B cell (primary cell): ENCODE measurements at regions not wholly inside any gene's neighbourhood (a gene's known extent, or its start where the extent isn't known, plus 50 kb on each side); places are given as distances from the start of the nearest gene placed in this dataset.

Experiments used
- ATAC-seq: fragments of 200-7000 bp; cut with Tn5 transposase; one replicate; pipeline ENCODE4 v1.10.0; 2021; ENCODE audit warnings: low read depth, mild to moderate bottlenecking, moderate number of reproducible peaks, moderate library complexity
- CTCF ChIA-PET: fragments of 350-600 bp; sonication (Branson Sonifier 250); formaldehyde crosslinking; loops from one replicate; lab custom pipeline; 2021; ENCODE audit warnings: antibody characterized with exemption, inconsistent platforms; lab: Charles Lee
- POLR2A ChIA-PET: fragments of 350-600 bp; sonication (Branson Sonifier 250); formaldehyde crosslinking; loops from one replicate; lab custom pipeline; 2021; ENCODE audit warnings: antibody characterized with exemption; lab: Charles Lee
- DNase-seq: peaks from one replicate; pipeline ENCODE4 v3.0.0; 2013
- H2AFZ ChIP-seq: 2 replicates; pipeline ENCODE4 v1.6.1; 2012; ENCODE audit warnings: mild to moderate bottlenecking, low read depth, low read length; ENCODE audit not compliant: insufficient read depth, poor library complexity, severe bottlenecking
- H3K27ac ChIP-seq, 2 donors: 1 replicate in 1 of 2; 2 replicates in 1 of 2; pipeline ENCODE4 v1.5.1; 2012 to 2013; ENCODE audit warnings: low read length in 2 of 2, mild to moderate bottlenecking in 2 of 2, moderate library complexity in 1 of 2
- H3K27me3 ChIP-seq, 4 experiments: fragments of 200-600 bp in 1 of 4; sonication (generic) in 1 of 4; replicated peaks in 1 of 4; 1 replicate in 2 of 4; 2 replicates in 2 of 4; pipeline versions ENCODE4 v1.6.1 to v1.7.0; 2013 to 2016; ENCODE audit warnings: low read length in 3 of 4, mild to moderate bottlenecking in 2 of 4, mixed read lengths in 1 of 4, moderate library complexity in 1 of 4; ENCODE audit not compliant: insufficient read depth in 4 of 4, control insufficient read depth in 3 of 4; ENCODE audit errors: control extremely low read depth in 1 of 4
- H3K36me3 ChIP-seq, 2 experiments: replicated peaks in 1 of 2; 1 replicate in 1 of 2; 2 replicates in 1 of 2; pipeline versions ENCODE4 v1.6.1 to v1.7.1; 2013; ENCODE audit warnings: low read length in 1 of 2; ENCODE audit not compliant: insufficient read depth in 2 of 2, control insufficient read depth in 1 of 2; ENCODE audit errors: control extremely low read depth in 1 of 2, extremely low read depth in 1 of 2
- H3K4me1 ChIP-seq, 2 donors: fragments of 200-600 bp in 1 of 2; sonication (generic) in 1 of 2; 1 replicate in 1 of 2; 2 replicates in 1 of 2; pipeline versions ENCODE4 v1.5.1 to v1.6.1; 2013 to 2017; ENCODE audit warnings: low read length in 2 of 2; ENCODE audit not compliant: control insufficient read depth in 2 of 2, insufficient read depth in 2 of 2
- H3K4me2 ChIP-seq: replicated peaks from 2 replicates; pipeline ENCODE3; 2012; ENCODE audit warnings: mild to moderate bottlenecking, low read depth, low read length; ENCODE audit not compliant: poor library complexity, severe bottlenecking
- H3K4me3 ChIP-seq, 5 experiments: fragments of 200-600 bp in 1 of 5; sonication (generic) in 1 of 5; 1 replicate in 3 of 5; 2 replicates in 2 of 5; pipeline versions ENCODE4 v1.5.1 to v1.7.0; 2011 to 2016; ENCODE audit warnings: low read length in 4 of 5, mild to moderate bottlenecking in 4 of 5, low read depth in 2 of 5, control low read depth in 1 of 5, moderate library complexity in 1 of 5; ENCODE audit not compliant: insufficient read depth in 1 of 5; ENCODE audit errors: control extremely low read depth in 1 of 5, extremely low read depth in 1 of 5
- H3K79me2 ChIP-seq: fragments of 200-600 bp; sonication (generic); one replicate; pipeline ENCODE4 v1.6.0; 2016; ENCODE audit warnings: low read length; ENCODE audit not compliant: control insufficient read depth, insufficient read depth
- H3K9ac ChIP-seq: fragments of 200-600 bp; sonication (generic); 2 replicates; pipeline ENCODE4 v1.6.1; 2017; ENCODE audit warnings: mild to moderate bottlenecking, low read length, moderate library complexity
- H3K9me3 ChIP-seq, 3 donors: one replicate each; pipeline versions ENCODE4 v1.6.1 to v1.7.1; 2013; ENCODE audit warnings: low read length in 2 of 3; ENCODE audit not compliant: control insufficient read depth in 2 of 3, insufficient read depth in 1 of 3; ENCODE audit errors: control extremely low read depth in 1 of 3
- H4K20me1 ChIP-seq: 2 replicates; pipeline ENCODE4 v1.6.0; 2012; ENCODE audit warnings: mild to moderate bottlenecking, low read length; ENCODE audit not compliant: insufficient read depth, control insufficient read depth, poor library complexity, severe bottlenecking
- H3K27ac Mint-ChIP-seq: one replicate; pipeline ENCODE4 v1.8.0; 2021; ENCODE audit warnings: mixed read lengths
- H3K27me3 Mint-ChIP-seq: one replicate; pipeline ENCODE4 v1.8.0; 2021; ENCODE audit warnings: mixed read lengths
- H3K4me1 Mint-ChIP-seq: one replicate; pipeline ENCODE4 v1.8.0; 2021; ENCODE audit warnings: mixed read lengths
- H3K4me3 Mint-ChIP-seq: one replicate; pipeline ENCODE4 v1.8.0; 2021; ENCODE audit warnings: mixed read lengths
- H3K9me3 Mint-ChIP-seq: one replicate; pipeline ENCODE4 v1.8.0; 2022; ENCODE audit warnings: mixed read lengths; ENCODE audit not compliant: insufficient read depth
- EZH2 ChIP-seq: IDR thresholded peaks from 2 replicates; pipeline ENCODE4 v1.6.1; 2012; ENCODE audit warnings: borderline replicate concordance, low read depth, mild to moderate bottlenecking, moderate library complexity, low read length; ENCODE audit not compliant: insufficient read depth, poor library complexity, severe bottlenecking
- WGBS: methylation state at CpG from one replicate; pipeline ENCODE4 v1.1.5; 2013; ENCODE audit warnings: missing lambda C conversion rate; ENCODE audit not compliant: insufficient coverage; 5-methylcytosine and 5-hydroxymethylcytosine counted together
- intact Hi-C: fragments of 100-400 bp; cut with micrococcal nuclease; formaldehyde crosslinking; loops from one replicate; pipeline ENCODE4 v1.10.0; 2022
- TF ChIP-seq, protein P1 (sequence below): fragments of 200-600 bp; IDR thresholded peaks from one replicate; pipeline ENCODE4 v1.8.0; 2022; ENCODE audit warnings: antibody characterized with exemption, mild to moderate bottlenecking

DNA sequence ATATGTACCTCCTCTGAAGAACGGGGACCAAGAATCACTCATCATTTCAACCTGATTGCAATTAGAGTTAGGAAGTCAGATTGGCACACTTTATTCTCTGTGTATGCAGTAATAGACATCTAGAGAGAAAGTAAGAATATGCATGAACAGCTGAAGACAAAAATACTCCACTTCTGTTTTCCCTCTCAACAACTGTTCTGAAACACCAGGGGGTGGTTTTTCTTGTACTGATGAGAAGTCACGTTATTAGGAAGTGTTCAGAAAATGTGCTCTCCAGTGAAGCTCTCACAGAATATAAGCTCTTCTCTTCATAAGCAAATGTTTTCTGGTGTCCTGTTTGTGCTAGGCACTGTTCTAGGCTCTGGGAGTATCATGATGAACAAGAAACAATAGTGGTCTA, 531.7 kb upstream of the C9orf72 start:
- Histone ChIP-seq H3K79me2 (no peaks in the 10 kb centered on the region), H3K9me3 (no peaks in the 10 kb centered on the region), H3K4me2 (no peak overlapping the region), H4K20me1 (no peaks in the 10 kb centered on the region), H3K36me3 (no peaks in the 10 kb centered on the region), H3K4me3 (no peak overlapping the region), H3K27ac (no peak overlapping the region), H2AFZ (no peak overlapping the region), H3K27me3 (no peaks in the 10 kb centered on the region), H3K9ac (no peak overlapping the region), H3K4me1 (no peaks in the 10 kb centered on the region)
- ATAC-seq (no peak), DNase-seq (no peak)
- H3K27me3 Mint-ChIP-seq: no peaks in the 10 kb centered on the region
- H3K9me3 Mint-ChIP-seq: peaks cover 7% of the 10 kb centered on the region
- H3K27ac Mint-ChIP-seq: no peak overlapping the region
- no peak for TF ChIP-seq EZH2
- TF ChIP-seq, protein P1, sequence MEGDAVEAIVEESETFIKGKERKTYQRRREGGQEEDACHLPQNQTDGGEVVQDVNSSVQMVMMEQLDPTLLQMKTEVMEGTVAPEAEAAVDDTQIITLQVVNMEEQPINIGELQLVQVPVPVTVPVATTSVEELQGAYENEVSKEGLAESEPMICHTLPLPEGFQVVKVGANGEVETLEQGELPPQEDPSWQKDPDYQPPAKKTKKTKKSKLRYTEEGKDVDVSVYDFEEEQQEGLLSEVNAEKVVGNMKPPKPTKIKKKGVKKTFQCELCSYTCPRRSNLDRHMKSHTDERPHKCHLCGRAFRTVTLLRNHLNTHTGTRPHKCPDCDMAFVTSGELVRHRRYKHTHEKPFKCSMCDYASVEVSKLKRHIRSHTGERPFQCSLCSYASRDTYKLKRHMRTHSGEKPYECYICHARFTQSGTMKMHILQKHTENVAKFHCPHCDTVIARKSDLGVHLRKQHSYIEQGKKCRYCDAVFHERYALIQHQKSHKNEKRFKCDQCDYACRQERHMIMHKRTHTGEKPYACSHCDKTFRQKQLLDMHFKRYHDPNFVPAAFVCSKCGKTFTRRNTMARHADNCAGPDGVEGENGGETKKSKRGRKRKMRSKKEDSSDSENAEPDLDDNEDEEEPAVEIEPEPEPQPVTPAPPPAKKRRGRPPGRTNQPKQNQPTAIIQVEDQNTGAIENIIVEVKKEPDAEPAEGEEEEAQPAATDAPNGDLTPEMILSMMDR: no peak
- CTCF ChIA-PET: no interaction called here
- WGBS: no CpG with 5 or more reads among the region's 2 CpGs
- H3K4me3 Mint-ChIP-seq: no peak overlapping the region
- POLR2A ChIA-PET: no interaction called here
- intact Hi-C loops: no loop called here
- H3K4me1 Mint-ChIP-seq: no peaks in the 10 kb centered on the region

GRCh38 chr9:28120184-28120583, 546.9 kb upstream of the C9orf72 start:
- no peak for TF ChIP-seq EZH2
- TF ChIP-seq, protein P1: no peak
- H3K4me3 Mint-ChIP-seq: no peak overlapping the region
- H3K27me3 Mint-ChIP-seq: no peaks in the 10 kb centered on the region
- H3K4me1 ChIP-seq: no peaks in the 10 kb centered on the region
- no peak overlapping the region for H3K27ac ChIP-seq
- no peaks in the 10 kb centered on the region for H3K27me3 ChIP-seq
- no peak overlapping the region for H3K4me3 ChIP-seq
- ChIA-PET POLR2A (no interaction called here), CTCF (no interaction called here)
- H3K79me2 ChIP-seq: no peaks in the 10 kb centered on the region
- no peaks in the 10 kb centered on the region for H3K9me3 ChIP-seq
- H3K9me3 Mint-ChIP-seq: no peaks in the 10 kb centered on the region
- no peaks in the 10 kb centered on the region for H4K20me1 ChIP-seq
- H3K36me3 ChIP-seq: no peaks in the 10 kb centered on the region
- DNase-seq: no peak
- no peak overlapping the region for H3K4me2 ChIP-seq
- ATAC-seq: no peak
- H3K4me1 Mint-ChIP-seq: no peaks in the 10 kb centered on the region
- no peak overlapping the region for H3K9ac ChIP-seq
- 100% methylated on average over 1 of the region's 3 CpGs for WGBS
- H2AFZ ChIP-seq: no peak overlapping the region
- H3K27ac Mint-ChIP-seq: no peak overlapping the region
- intact Hi-C loops: no loop called here
